IMR-90 (cell line): ENCODE measurements at regions not wholly inside any gene's neighbourhood (a gene's known extent, or its start where the extent isn't known, plus 50 kb on each side); places are given as distances from the start of the nearest gene placed in this dataset.

Experiments
- ATAC-seq: fragments of 200-7000 bp; cut with Tn5 transposase; 2 replicates; pipeline ENCODE4 v1.9.1; 2020; ENCODE audit warnings: low read depth, mild to moderate bottlenecking, moderate library complexity
- BruUV-seq: library from RNA; stranded (reverse); fragments of 400-500 nt; replicated peaks from 2 replicates; lab custom pipeline; 2021; lab: Mats Ljungman, UMichigan
- CTCF ChIA-PET: fragments of 300-600 bp; formaldehyde crosslinking; extraction: SDS; loops from one replicate; lab custom pipeline; 2021; ENCODE audit warnings: antibody characterized with exemption; lab: Yijun Ruan, JAX
- POLR2A ChIA-PET: fragments of 300-600 bp; sonication (Branson Sonifier 250); formaldehyde crosslinking; loops from one replicate; lab custom pipeline; 2022; ENCODE audit warnings: antibody characterized with exemption; ENCODE audit not compliant: unreplicated experiment; lab: Charles Lee
- DNase-seq: peaks from one replicate; pipeline ENCODE4 v3.0.0; 2013
- H2AFZ ChIP-seq: replicated peaks from 2 replicates; pipeline ENCODE3; 2013; ENCODE audit warnings: low read length, mild to moderate bottlenecking; ENCODE audit not compliant: poor library complexity
- H2AK5ac ChIP-seq: 2 replicates; pipeline ENCODE4 v1.6.1; 2013; ENCODE audit warnings: low read depth, low read length, inconsistent platforms
- H2AK9ac ChIP-seq: replicated peaks from 2 replicates; pipeline ENCODE3; 2013; ENCODE audit warnings: mild to moderate bottlenecking, low read depth, low read length, moderate library complexity; ENCODE audit not compliant: poor library complexity
- H2BK120ac ChIP-seq: 2 replicates; pipeline ENCODE4 v1.6.1; 2013; ENCODE audit warnings: low read depth, low read length, inconsistent platforms
- H2BK15ac ChIP-seq: 3 replicates; pipeline ENCODE4 v1.6.1; 2013; ENCODE audit warnings: low read depth, low read length, inconsistent platforms
- H2BK20ac ChIP-seq: 2 replicates; pipeline ENCODE4 v1.6.1; 2013; ENCODE audit warnings: low read depth, mild to moderate bottlenecking, inconsistent platforms, low read length, moderate library complexity
- H2BK5ac ChIP-seq: 2 replicates; pipeline ENCODE4 v1.6.1; 2013; ENCODE audit warnings: mild to moderate bottlenecking, low read depth, low read length, inconsistent platforms; ENCODE audit not compliant: poor library complexity, severe bottlenecking
- H3K14ac ChIP-seq: replicated peaks from 2 replicates; pipeline ENCODE4 v1.6.1; 2013; ENCODE audit warnings: low read depth, low read length, inconsistent platforms
- H3K18ac ChIP-seq: 2 replicates; pipeline ENCODE4 v1.6.1; 2013; ENCODE audit warnings: low read depth, low read length, control low read depth
- H3K23ac ChIP-seq: 2 replicates; pipeline ENCODE4 v1.6.1; 2013; ENCODE audit warnings: low read depth, low read length, inconsistent platforms
- H3K27ac ChIP-seq: 2 replicates; pipeline ENCODE4 v1.5.1; 2013; ENCODE audit warnings: mild to moderate bottlenecking, control low read depth, low read length; ENCODE audit not compliant: insufficient read depth
- H3K27me3 ChIP-seq: 2 replicates; pipeline ENCODE4 v1.6.1; 2013; ENCODE audit warnings: low read length; ENCODE audit not compliant: control insufficient read depth, insufficient read depth
- H3K36me3 ChIP-seq: 2 replicates; pipeline ENCODE4 v1.6.1; 2013; ENCODE audit warnings: low read length, mixed read lengths; ENCODE audit not compliant: control insufficient read depth, insufficient read depth
- H3K4ac ChIP-seq: 2 replicates; pipeline ENCODE4 v1.6.1; 2013; ENCODE audit warnings: low read depth, low read length, inconsistent platforms
- H3K4me1 ChIP-seq: 2 replicates; pipeline ENCODE4 v1.6.1; 2013; ENCODE audit warnings: low read length, mixed read lengths; ENCODE audit not compliant: control insufficient read depth, insufficient read depth
- H3K4me2 ChIP-seq: 2 replicates; pipeline ENCODE4 v1.6.1; 2013; ENCODE audit warnings: low read depth, mild to moderate bottlenecking, control low read depth, low read length, moderate library complexity
- H3K4me3 ChIP-seq: 2 replicates; pipeline ENCODE4 v1.5.1; 2013; ENCODE audit warnings: low read depth, mild to moderate bottlenecking, control low read depth, low read length, moderate library complexity; ENCODE audit not compliant: insufficient read depth
- H3K56ac ChIP-seq: 2 replicates; pipeline ENCODE4 v1.6.1; 2013; ENCODE audit warnings: low read length, inconsistent platforms; ENCODE audit not compliant: insufficient read depth; ENCODE audit errors: extremely low read depth
- H3K79me1 ChIP-seq, 2 experiments: 2 replicates each; pipeline ENCODE4 v1.6.1; 2013; ENCODE audit warnings: low read length in 2 of 2, inconsistent platforms in 1 of 2, low read depth in 1 of 2
- H3K9ac ChIP-seq: 2 replicates; pipeline ENCODE4 v1.6.1; 2013; ENCODE audit warnings: low read depth, low read length, control low read depth
- H3K9me1 ChIP-seq: 2 replicates; pipeline ENCODE4 v1.6.1; 2013; ENCODE audit warnings: low read length, inconsistent platforms; ENCODE audit not compliant: insufficient read depth
- H3K9me3 ChIP-seq: 2 replicates; pipeline ENCODE4 v1.6.1; 2013; ENCODE audit warnings: low read length; ENCODE audit not compliant: control insufficient read depth, insufficient read depth
- H4K20me1 ChIP-seq: 2 replicates; pipeline ENCODE4 v1.6.1; 2013; ENCODE audit warnings: low read length, inconsistent platforms; ENCODE audit not compliant: insufficient read depth
- H4K5ac ChIP-seq: 2 replicates; pipeline ENCODE4 v1.6.1; 2013; ENCODE audit warnings: mild to moderate bottlenecking, low read depth, low read length, control low read depth
- H4K8ac ChIP-seq, 2 experiments: 2 replicates each; pipeline ENCODE4 v1.6.1; 2013; ENCODE audit warnings: low read depth in 2 of 2, low read length in 2 of 2, control low read depth in 1 of 2, inconsistent platforms in 1 of 2
- H4K91ac ChIP-seq: 2 replicates; pipeline ENCODE4 v1.6.1; 2013; ENCODE audit warnings: low read depth, low read length, inconsistent platforms; ENCODE audit not compliant: insufficient read depth
- BHLHE40 ChIP-seq: fragments of 150-350 bp; IDR thresholded peaks from 2 replicates; pipeline ENCODE4 v1.6.1; 2016; ENCODE audit warnings: mild to moderate bottlenecking, low read depth, low read length
- CHD1 ChIP-seq: IDR thresholded peaks from 2 replicates; pipeline ENCODE4 v1.6.1; 2012; ENCODE audit warnings: low read depth, low read length, improper control_type of control experiment
- CTCF ChIP-seq: conservative IDR thresholded peaks from 2 replicates; pipeline ENCODE4 v1.5.1; 2012; ENCODE audit warnings: mild to moderate bottlenecking, low read depth, low read length, improper control_type of control experiment
- ELK1 ChIP-seq: fragments of 150-350 bp; IDR thresholded peaks from 2 replicates; pipeline ENCODE4 v1.6.1; 2016; ENCODE audit warnings: low read depth, mild to moderate bottlenecking, low read length, moderate library complexity, borderline replicate concordance
- FOS ChIP-seq: fragments of 150-350 bp; IDR thresholded peaks from 2 replicates; pipeline ENCODE4 v1.6.1; 2016; ENCODE audit warnings: low read depth, low read length
- MAFK ChIP-seq: IDR thresholded peaks from 2 replicates; pipeline ENCODE4 v1.6.1; 2012; ENCODE audit warnings: low read depth, low read length, improper control_type of control experiment
- NFE2L2 ChIP-seq: fragments of 150-350 bp; IDR thresholded peaks from 2 replicates; pipeline ENCODE4 v1.6.1; 2016; ENCODE audit warnings: low read depth, mild to moderate bottlenecking, low read length
- POLR2A ChIP-seq: IDR thresholded peaks from 2 replicates; pipeline ENCODE4 v1.6.1; 2012; ENCODE audit warnings: mild to moderate bottlenecking, low read depth, low read length
- RAD21 ChIP-seq: IDR thresholded peaks from 2 replicates; pipeline ENCODE4 v1.6.1; 2012; ENCODE audit warnings: low read length, improper control_type of control experiment
- RCOR1 ChIP-seq: IDR thresholded peaks from 2 replicates; pipeline ENCODE4 v1.6.1; 2012; ENCODE audit warnings: mild to moderate bottlenecking, low read length, improper control_type of control experiment; ENCODE audit not compliant: insufficient replicate concordance
- RFX5 ChIP-seq: IDR thresholded peaks from 2 replicates; pipeline ENCODE4 v1.8.0; 2012; ENCODE audit warnings: low read depth, mild to moderate bottlenecking, low read length, moderate library complexity
- SMC3 ChIP-seq: fragments of 150-350 bp; IDR thresholded peaks from 2 replicates; pipeline ENCODE4 v1.6.1; 2016; ENCODE audit warnings: low read depth, mild to moderate bottlenecking, antibody characterized with exemption, low read length, moderate library complexity
- USF2 ChIP-seq: fragments of 150-350 bp; IDR thresholded peaks from 2 replicates; pipeline ENCODE4 v1.6.1; 2017; ENCODE audit warnings: mild to moderate bottlenecking, antibody characterized with exemption, low read length, low read depth
- WGBS, 2 experiments: methylation state at CpG; one replicate each; pipeline versions ENCODE4 v1.1.5 to v1.1.7; 2013; ENCODE audit warnings: missing lambda C conversion rate in 2 of 2; ENCODE audit not compliant: insufficient read length in 1 of 2; ENCODE audit errors: extremely low coverage in 2 of 2; 5-methylcytosine and 5-hydroxymethylcytosine counted together
- dilution Hi-C: fragments of 300-500 bp; cut with HindIII; formaldehyde crosslinking; loops from one replicate; pipeline ENCODE4 v1.14.3; 2018; ENCODE audit warnings: low sequenced_read_pairs; ENCODE audit not compliant: unreplicated experiment
- in situ Hi-C: fragments of 300-500 bp; cut with MboI; formaldehyde crosslinking; loops from 3 replicates; pipeline ENCODE4 v1.14.3; 2019; ENCODE audit warnings: low sequenced_read_pairs, inconsistent platforms, mixed read lengths
- intact Hi-C: fragments of 100-400 bp; cut with micrococcal nuclease; formaldehyde crosslinking; loops from 2 replicates; pipeline ENCODE4 v1.10.0; 2022

- no peaks in the 10 kb centered on the region; the same call in 1 of the 2 replicates for H3K27me3 ChIP-seq
- no peak overlapping the region for H3K9ac ChIP-seq
- no peak overlapping the region for H2AK5ac ChIP-seq
- ATAC-seq (no peak), DNase-seq (no peak)
- no peaks in the 10 kb centered on the region for H3K79me1 ChIP-seq
- no peaks in the 10 kb centered on the region for H3K4me1 ChIP-seq
- in situ Hi-C loops = no loop called here
- no peak overlapping the region for H3K4me3 ChIP-seq
- H2BK120ac ChIP-seq = no peak overlapping the region
- no peak overlapping the region for H4K5ac ChIP-seq
- H2AK9ac ChIP-seq = no peak overlapping the region
- no peaks in the 10 kb centered on the region for H4K20me1 ChIP-seq
- H3K4me2 ChIP-seq = no peak overlapping the region
- H3K4ac ChIP-seq = no peak overlapping the region
- no peaks in the 10 kb centered on the region for H3K9me3 ChIP-seq
- ChIA-PET POLR2A (no interaction called here), CTCF (no interaction called here)
- no peak overlapping the region for H3K56ac ChIP-seq
- no peak overlapping the region for H3K23ac ChIP-seq
- H4K8ac ChIP-seq = no peak overlapping the region
- no peaks in the 10 kb centered on the region for H3K36me3 ChIP-seq
- no CpG with 5 or more reads among the region's 6 CpGs for WGBS, 2 experiments
- H3K18ac ChIP-seq = no peak overlapping the region
- H3K27ac ChIP-seq = no peak overlapping the region
- no peak overlapping the region for H2AFZ ChIP-seq
- dilution Hi-C loops = no loop called here
- H2BK20ac ChIP-seq = no peak overlapping the region
- TF ChIP-seq CTCF = no peak
- no peak for TF ChIP-seq RFX5
- TF ChIP-seq RAD21 = no peak
- no peak for TF ChIP-seq CHD1
- TF ChIP-seq SMC3 = no peak
- TF ChIP-seq MAFK = no peak
- no peak for TF ChIP-seq POLR2A
- TF ChIP-seq FOS = no peak
- no peak for TF ChIP-seq BHLHE40
- no peak for TF ChIP-seq NFE2L2
- no peak for TF ChIP-seq ELK1
- no peak for TF ChIP-seq USF2
- TF ChIP-seq RCOR1 = no peak
- H2BK15ac ChIP-seq = no peak overlapping the region
- BruUV-seq = no TSS peak
- no peaks in the 10 kb centered on the region for H3K9me1 ChIP-seq
- H3K14ac ChIP-seq = no peak overlapping the region
- no peak overlapping the region for H2BK5ac ChIP-seq
- H4K91ac ChIP-seq = no peak overlapping the region
- intact Hi-C loops = no loop called here
Observed at GRCh38 chr13:39816936-39817335, 161.5 kb downstream of the COG6 start.
